Left cardiac atrium (tissue), 4 donors: ENCODE measurements at regions not wholly inside any gene's neighbourhood (a gene's known extent, or its start where the extent isn't known, plus 50 kb on each side); places are given as distances from the start of the nearest gene placed in this dataset.

Source experiments
- ATAC-seq, 2 donors: fragments of 200-7000 bp; cut with Tn5 transposase; one replicate each; pipeline ENCODE4 v1.9.1; 2020; ENCODE audit warnings: mild to moderate bottlenecking in 2 of 2, moderate library complexity in 2 of 2
- DNase-seq: peaks from one replicate; pipeline ENCODE4 v3.0.0-alpha.2; 2020
- intact Hi-C, 2 donors: fragments of 100-400 bp; cut with DNase I; formaldehyde crosslinking; loops; one replicate each; pipeline versions ENCODE4 v1.14.1 to v1.15.1; 2022 to 2023
- donor health status: DM: no; HTN: yes; CAD: no.
- donor health status: DM: no; HTN: yes; CAD: no; lungs with severe emphysema.
- donor health status: DM: yes; HTN: yes; CAD: no.
- donor health status: Dilated cardiomyopathy.

DNA sequence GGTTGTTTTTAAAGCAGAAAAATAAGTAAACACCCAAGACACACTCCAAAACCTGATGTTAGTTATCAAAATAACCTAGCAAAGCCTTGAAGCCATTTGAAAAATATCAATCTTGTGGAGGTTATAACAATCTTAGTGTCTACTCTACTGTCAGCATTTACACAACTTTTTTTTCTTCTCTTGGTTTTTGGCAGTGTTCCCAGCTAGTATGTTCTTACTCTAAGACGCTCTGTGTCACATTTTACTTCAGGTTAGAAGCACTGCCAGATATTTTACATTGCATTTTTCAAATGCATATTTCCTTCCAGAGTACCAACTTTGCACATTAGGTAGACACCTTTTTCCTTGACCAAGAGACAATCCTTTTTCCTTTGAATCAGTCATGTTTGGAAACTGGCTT lies 114.0 kb upstream of the INPP4B start:
- intact Hi-C loops, result no loop called here
- DNase-seq, result no peak
- ATAC-seq, result no peak

DNA sequence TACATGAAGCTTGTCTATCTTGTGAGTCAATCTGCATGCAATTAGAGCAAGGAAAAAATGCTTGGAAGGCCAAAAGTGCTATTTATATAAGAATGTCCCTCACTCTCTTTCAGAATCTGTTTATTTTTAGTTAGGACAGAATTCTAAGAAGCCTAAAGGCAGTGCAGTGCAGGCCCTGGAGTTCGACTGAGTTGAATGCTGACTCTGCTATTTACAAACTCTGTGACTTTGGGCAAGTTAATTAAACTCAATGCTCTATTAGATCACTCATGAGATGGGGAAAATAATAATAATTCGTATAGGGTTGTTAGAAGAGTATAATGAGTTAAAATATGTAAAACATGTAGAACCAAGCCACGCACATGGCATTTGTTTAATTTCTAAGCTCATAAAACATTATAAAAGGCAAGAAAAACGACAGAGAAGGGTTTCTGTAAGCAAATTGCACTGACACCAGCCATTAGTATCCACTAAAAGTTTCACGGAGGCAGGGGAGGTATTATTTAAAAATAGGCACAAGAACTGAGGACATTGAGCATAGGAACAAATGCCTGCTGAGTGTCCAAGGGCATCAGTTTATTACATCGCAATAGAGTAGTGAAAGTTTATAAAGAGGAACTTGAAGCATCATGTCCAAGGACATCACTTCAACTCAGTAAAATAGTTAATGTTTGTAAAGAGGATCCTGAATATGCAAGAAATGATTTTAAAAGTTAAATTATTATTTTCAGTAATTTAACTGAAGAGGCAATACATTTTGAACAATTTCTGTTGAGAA lies 115.0 kb upstream of the INPP4B start:
- intact Hi-C loops, result no loop called here
- DNase-seq (no peak), ATAC-seq (peak in 1 of 2 donors; percentile 73)

DNA sequence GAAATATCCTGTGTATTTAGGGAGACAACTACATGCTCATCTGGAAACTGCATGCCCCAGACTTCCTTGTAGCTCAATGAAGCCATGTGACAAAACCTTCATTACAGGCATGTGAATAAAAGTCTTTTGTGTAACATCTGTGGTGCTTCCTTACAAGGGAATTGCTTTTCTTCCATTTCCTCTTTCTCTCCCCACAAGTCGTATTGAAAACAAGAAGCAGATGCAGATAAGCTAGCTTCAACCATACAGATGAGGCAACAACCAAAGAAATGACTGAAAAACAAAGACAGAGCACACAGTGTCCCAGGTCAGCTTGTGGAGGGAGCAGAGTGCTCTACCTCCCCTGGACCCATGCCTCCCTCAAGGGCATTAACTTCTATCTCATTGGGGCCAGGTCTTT lies 115.8 kb upstream of the INPP4B start:
- intact Hi-C loops, result no loop called here
- DNase-seq (no peak), ATAC-seq (peak in 1 of 2 donors; percentile 77)

DNA sequence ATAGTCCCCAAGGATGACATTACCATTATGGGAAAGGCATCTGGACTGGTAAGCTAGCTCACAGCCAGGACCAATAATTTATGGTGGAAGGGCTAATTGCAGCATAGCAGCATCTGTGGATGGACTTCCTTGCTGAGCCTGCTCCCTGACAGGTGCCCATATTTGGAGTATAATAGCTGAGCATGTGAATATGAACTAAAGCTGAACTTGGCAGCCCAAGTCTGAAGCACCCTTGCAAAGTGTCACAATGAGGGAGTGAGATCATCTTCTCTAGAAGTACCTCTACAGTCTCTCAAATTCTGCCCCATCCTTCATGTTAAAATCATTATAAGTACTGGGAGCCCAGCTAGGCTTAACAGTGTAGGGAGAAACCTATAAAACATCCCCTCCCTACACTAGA lies 128.2 kb upstream of the INPP4B start:
- intact Hi-C loops, result no loop called here
- no peak for DNase-seq
- peak in 1 of 2 donors; percentile 78 for ATAC-seq

DNA sequence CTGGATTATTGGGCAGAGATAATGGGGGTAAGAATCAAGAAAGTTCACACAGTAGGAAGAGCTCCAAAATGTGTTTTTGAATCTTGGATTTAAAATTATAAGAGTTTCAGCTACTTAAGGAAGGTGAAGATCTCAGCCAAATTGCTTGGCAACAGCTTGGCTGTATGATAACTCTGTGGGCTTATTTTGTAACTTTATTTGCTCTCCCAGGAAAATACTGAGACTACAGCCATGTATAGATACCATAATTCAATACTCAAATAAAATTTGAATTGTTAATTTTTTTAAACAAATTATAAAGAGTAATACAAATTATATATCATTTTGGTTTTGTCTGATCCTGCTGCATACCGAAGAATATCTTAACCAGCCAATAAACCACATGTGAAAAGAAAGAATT lies 129.5 kb upstream of the INPP4B start:
- intact Hi-C loops, result no loop called here
- no peak for ATAC-seq
- no peak for DNase-seq

DNA sequence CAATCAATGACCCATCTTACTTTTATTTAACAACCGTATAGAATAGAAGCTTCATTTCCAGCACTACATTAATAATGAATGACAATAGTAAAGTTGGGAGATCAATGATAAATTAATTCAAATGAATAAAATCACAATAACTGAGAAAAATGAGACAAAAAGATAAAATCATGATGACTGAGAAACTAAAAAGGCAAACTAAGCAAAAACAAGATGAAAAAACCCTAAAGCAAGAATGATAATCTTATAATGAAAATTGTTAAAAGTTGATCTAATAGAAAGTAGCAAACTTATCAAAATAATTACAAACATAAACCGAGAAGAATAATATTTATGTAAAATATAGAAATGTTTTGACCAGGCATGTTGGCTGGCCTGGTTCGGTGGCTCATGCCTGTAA lies 130.4 kb upstream of the INPP4B start:
- intact Hi-C loops, result no loop called here
- DNase-seq (no peak), ATAC-seq (no peak)

DNA sequence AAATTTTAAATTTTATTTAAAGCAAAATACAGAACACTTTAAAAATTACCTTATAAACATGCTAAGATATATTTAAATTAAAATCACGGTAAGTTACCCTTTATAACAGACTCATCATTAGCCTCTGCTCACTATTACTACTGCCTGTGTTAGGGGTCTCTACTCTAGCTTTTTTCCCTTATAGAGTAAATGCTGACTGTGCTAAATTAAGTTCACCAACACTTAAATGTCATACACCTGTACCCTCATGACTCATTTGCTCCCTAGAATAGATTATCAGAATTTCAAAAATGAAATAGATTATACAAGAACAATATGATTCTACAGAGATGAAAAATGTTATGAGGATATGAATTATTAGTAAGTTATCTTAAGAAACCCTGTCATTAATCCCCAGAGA lies 131.1 kb upstream of the INPP4B start:
- intact Hi-C loops, result no loop called here
- ATAC-seq (no peak), DNase-seq (no peak)

DNA sequence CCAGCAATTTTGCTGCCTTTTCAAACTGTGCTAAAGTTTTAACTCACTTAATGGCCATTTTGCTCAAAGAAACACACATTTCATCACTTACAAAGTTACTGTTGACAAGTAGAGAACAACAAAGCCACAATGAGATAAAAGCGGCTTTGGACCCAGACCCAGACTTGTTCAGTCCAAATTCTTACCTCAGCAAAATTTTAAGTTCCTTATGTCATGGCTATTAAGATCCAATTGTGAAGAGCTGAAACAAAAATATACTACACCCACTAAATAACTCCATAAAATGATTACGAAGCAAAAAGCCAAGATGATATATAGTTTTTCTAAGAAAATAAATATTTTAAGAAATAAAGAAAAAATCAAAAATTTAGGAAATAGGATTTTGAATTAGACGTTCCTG lies 137.0 kb upstream of the INPP4B start:
- no peak for ATAC-seq
- DNase-seq, result no peak
- intact Hi-C loops, result no loop called here

DNA sequence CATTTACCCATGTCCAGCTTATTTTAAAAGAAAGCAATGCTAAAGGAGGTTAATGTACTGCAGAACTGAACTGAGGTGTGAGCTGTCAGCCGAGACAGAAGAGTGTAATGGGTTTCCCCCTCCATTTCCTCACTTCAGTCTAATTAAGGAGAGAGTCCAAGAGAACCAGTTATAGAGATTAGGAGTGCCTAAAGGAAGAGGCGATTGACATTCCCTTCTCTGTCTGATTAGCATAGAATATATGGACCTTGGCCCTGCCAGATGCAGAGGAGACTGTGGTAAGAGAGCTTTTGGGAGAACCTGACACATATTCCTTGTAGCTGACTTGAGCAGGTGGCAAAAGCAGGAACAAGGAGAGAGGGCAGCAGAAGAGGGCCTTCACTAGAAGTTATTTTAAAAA lies 137.5 kb upstream of the INPP4B start:
- no peak for ATAC-seq
- DNase-seq, result no peak
- intact Hi-C loops, result no loop called here

DNA sequence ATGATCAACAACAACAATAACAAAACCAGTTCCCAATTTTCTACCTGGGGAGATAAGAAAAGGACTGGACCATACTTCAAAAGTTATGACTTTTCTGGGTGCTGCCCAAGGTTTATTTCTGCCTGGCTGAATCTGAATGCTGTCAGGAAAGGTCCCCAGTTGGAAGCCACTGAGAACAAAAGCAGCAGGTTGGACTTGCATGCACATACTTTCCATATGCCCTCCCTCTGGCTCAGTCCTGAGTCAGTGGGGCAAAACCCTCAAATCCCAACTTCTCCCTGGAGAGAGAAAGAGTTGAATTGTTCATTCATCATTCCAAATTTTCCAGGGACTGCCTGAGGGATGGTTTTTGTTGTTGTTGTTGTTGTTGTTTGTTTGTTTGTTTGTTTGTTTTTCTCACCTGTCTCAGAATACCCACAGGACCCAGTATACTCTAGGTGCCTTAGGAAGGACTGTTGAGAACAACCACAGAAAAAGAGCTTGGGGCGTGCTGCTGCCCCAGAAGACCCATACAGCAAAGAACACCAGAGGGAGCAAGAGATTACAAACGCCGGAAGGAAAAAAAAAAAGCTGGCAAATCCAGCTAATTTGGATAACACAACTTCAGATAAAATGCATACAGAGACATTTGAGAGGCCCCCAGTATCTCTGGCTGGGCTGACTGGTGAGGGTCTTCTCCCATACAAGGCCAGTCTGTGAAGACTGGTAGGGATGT lies 138.9 kb upstream of the INPP4B start:
- intact Hi-C loops, result no loop called here
- no peak for DNase-seq
- no peak for ATAC-seq

DNA sequence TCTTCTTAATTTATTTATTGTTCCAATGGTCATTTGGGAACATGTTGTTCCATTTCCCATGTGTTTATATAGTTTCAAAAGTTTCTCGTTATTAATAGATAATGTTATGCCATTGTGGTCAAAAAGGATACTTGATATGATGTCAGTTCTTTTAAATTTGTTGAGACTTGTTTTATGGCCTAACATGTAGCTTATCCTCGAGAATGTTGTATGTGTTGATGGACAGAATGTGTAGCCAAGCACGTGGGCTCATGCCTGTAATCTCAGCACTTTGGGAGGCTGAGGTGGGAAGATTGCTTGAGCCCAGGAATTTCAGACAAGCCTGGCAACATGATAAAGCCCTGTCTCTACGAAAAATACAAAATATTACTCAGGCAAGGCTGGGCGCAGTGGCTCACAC lies 168.5 kb upstream of the USP38 start:
- intact Hi-C loops, result no loop called here
- DNase-seq (no peak), ATAC-seq (no peak)

DNA sequence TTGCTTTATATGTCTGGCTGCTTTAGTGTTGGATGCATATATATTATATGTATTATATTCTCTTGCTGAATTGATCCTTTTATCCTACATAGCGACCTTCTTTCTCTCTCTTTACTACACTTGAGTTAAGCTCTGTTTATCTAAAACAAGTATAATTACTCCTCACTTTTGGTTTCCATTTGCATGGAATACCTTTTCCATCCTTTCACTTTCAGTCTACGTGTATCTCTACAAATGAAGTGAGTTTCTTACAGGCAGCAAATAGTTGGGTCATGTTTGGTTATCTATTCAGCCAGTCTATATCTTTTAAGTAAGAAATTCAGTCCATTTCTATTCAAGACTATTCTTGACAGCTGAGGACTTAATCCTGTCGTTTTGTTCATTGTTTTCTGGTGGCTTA lies 167.5 kb upstream of the USP38 start:
- DNase-seq, result no peak
- intact Hi-C loops, result no loop called here

DNA sequence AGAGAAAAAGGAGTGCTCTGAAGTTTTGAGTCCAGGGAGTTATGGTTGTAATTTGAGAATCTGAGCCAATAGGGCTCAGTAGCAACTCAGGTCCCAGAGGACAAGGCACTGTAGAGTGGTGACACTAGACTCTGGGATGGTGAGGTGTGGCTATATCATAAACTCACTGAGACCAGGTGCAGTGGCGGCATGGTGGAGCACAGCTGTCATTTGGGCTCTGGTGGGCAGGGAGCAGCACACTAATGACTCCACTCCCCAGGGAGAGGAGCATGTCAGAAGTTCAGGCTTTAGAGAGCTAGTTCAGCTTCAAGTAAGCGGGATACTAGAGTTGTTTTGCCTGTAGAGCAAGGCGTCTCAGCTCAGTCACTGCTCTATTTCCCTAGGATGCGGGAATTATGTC lies 165.4 kb upstream of the USP38 start:
- no peak for ATAC-seq
- intact Hi-C loops, result no loop called here

More for the DNA sequence above, 167.5 kb upstream of the USP38 start:
- ATAC-seq, result no peak

DNA sequence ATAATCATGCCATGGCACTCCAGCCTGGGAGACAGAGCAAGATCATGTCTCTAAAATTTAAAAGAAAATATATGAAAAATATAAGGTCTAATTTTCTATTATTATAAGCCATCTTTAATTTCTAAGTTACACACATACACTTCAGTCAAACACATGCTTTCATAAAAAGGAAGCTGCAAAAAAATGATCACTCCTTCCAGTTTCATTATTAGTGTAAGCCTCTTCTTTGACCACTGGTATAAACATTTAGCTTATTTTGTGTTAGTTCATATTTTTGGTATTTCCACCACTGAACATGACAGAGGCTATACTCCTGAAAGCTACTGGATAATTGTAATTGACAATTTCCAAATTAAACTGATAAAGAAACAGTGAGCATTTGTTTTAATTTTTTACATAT lies 163.3 kb upstream of the USP38 start:
- ATAC-seq, result no peak
- no peak for DNase-seq
- intact Hi-C loops, result loop anchor here in 1 of 2 donors (5.0 kb wide), 1 partner anchor 139 kb away; no protein-coding TSS in a partner anchor

More for the DNA sequence above, 165.4 kb upstream of the USP38 start:
- DNase-seq, result no peak

DNA sequence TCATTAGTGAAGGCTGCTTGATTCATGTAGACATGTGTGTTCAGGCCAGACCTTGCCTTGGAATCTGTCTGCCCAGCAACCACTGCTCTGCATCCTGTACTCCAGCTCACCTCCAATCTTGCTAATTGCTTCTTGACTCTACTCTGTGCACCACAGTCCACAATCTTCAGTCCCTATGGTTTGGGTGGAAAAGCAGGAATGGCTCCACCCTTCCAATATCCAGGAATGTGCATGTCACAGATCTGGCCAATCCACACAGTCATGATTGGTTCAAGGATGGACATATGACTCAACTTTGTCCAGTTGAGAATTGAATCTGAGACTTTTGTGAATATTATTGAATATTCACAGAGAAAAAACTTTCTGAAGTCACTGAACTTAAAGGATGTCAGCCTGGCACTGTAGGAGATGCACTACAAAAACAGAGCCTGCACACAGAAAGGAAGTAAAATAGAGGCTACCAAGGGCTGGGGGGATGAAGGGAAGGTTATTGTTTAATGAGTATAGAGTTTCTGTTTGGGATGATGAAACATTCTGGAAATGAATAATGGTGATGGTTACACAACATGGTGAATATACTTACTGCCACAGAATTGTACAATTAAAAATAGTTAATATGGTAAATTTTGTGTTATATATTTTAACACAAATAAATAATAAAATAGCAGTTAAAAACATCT lies 161.3 kb upstream of the USP38 start:
- DNase-seq, result no peak
- intact Hi-C loops, result loop anchor here in 1 of 2 donors (5.0 kb wide), 1 partner anchor 141 kb away; no protein-coding TSS in a partner anchor
- ATAC-seq, result no peak

DNA sequence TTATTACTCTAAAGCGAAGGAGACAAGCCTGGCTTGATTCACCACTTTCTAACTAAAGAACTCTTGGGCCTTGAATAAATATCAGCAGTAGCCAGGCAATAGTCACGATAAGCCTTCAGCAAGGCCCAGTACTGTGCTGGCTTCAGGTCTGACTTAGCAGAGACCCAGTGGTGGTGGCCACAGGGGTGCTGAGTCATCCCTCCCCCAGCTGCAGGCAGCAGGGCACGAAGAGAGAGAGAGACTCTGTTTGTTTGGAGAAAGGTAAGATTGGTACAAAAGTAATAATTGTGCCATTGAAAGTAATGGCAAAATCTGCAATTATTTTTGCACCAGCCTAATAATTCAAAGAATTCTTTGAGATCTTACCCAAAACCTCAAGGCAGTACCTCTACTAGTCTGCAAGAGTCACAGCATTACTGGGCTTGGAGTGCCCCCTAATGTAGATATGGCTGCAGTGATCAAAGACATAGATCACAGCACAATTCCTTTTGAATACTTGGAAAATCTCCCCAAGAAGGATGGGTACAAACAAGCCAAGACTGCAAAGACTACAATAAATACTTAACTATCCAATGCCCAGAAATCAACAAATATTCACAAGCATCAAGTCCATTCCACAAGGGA lies 159.5 kb upstream of the USP38 start:
- ATAC-seq (peak in 1 of 2 donors; percentile 69), DNase-seq (no peak)
- intact Hi-C loops, result loop anchor here in 1 of 2 donors (5.0 kb wide), 1 partner anchor 138 kb away; no protein-coding TSS in a partner anchor

DNA sequence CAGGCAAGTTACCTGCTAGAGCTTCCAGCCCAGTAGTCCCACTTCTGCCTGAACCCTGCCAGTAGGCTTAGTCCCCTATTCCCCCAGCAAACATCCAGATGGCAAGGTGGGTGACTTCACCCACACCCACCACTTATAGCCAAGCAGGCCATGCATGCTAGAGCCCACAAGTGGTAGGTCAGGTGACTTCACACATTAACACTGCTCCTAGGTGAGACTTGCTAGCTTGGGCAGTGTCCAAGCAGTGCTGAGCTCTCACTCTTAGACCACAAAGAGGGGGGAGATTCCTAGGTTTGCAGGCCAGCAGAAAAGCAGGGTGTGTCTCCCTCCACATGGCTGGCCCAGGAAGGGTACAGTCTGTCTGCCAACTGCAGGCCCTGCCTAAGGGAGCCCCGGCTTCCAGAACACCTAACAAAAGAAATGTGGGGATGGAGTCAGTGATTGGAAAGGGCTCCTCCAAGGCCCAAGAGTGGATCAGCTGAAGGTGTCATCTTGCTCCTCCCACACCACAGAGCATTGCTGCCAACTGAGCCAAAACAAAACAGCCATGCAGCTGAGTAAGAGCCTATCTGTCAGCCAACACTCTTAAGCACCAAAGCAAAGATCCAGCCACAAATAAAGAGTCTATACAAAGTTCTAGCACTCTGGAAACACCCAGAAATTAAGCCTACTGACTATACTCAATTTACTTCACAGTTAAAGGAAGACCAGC lies 158.1 kb upstream of the USP38 start:
- intact Hi-C loops, result loop anchor here in 1 of 2 donors (5.0 kb wide), 1 partner anchor 139 kb away; no protein-coding TSS in a partner anchor
- no peak for DNase-seq

DNA sequence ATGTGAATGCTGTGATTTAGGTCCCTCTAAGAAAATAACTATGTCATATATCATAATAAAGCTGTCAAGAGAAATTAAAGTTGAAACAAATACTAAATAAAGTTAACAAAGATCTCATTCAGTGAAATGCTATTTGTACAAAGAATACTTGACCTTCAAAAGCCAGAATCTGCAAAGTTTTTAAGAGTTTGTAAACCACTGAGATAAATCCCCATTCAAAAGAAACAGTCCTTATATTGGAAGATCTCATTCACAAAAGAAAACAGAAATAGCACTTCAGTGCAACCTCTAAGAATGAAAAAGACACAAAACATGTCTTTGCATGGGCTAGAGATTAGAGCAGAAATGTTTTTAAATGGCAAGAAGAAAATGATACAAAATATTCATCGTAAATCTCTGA lies 149.1 kb upstream of the USP38 start:
- ATAC-seq, result no peak
- intact Hi-C loops, result no loop called here
- DNase-seq, result no peak

More for the DNA sequence above, 158.1 kb upstream of the USP38 start:
- peak in 1 of 2 donors; percentile 58 for ATAC-seq

DNA sequence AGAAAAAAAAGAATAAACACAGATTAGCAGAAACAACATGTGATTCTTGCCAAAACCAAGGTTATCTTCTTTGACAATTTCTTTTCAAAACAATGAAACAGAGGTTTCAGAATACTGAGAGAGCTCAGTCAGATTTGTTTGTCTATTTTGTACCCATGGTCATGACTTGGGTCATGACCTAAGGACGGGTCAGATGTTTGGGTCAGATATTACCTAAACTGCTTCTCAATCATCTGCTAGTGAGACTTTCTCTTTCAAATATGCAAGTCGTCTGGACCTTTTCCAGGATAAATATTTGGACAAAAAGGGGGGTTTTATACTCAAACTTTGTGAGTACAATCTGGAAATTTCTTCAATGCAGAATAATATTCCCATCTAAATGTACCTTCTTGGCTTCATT lies 148.3 kb upstream of the USP38 start:
- intact Hi-C loops, result no loop called here
- no peak for ATAC-seq
- DNase-seq, result no peak
